ENCODE measurements at regions not wholly inside any gene's neighbourhood (a gene's known extent, or its start where the extent isn't known, plus 50 kb on each side); places are given as distances from the start of the nearest gene placed in this dataset.

- Mint-ChIP-seq H3K9me3 (no peaks in the 10 kb centered on the region; the same call in 1 of the 2 replicates), H3K4me3 (no peak overlapping the region), H3K27ac (no peak overlapping the region), H3K27me3 (ENCODE audit: low read depth) (no peaks in the 10 kb centered on the region), H3K36me3 (no peaks in the 10 kb centered on the region), H3K4me1 (no peaks in the 10 kb centered on the region)
- POLR2A ChIA-PET = no interaction called here
- DNase-seq (ENCODE audit: low spot score) (no peak), ATAC-seq (no peak)
- CTCF ChIA-PET = no interaction called here
- TF ChIP-seq ZNF317 (CRISPR knock-in tag; IDR thresholded peaks at IDR 0.05; ENCODE audit: borderline replicate concordance, low read depth) (no peak), SMAD3 (CRISPR knock-in tag; IDR thresholded peaks at IDR 0.05; ENCODE audit: borderline replicate concordance) (no peak), ZNF121 (CRISPR knock-in tag; IDR thresholded peaks at IDR 0.05) (no peak), TCF7 (CRISPR knock-in tag; IDR thresholded peaks at IDR 0.05; ENCODE audit: low read depth) (no peak)
These were observed 407.8 kb downstream of the KLF5 start for GRCh38 chr13:73466561-73466960.

GRCh38 chr13:73465617-73465971 is 406.8 kb downstream of the KLF5 start:
- no peak for ATAC-seq
- Mint-ChIP-seq H3K36me3 (no peaks in the 10 kb centered on the region), H3K4me1 (no peaks in the 10 kb centered on the region), H3K9me3 (no peaks in the 10 kb centered on the region; the same call in 1 of the 2 replicates), H3K27me3 (ENCODE audit: low read depth) (no peaks in the 10 kb centered on the region), H3K4me3 (no peak overlapping the region), H3K27ac (no peak overlapping the region)
- ChIA-PET POLR2A (no interaction called here), CTCF (no interaction called here)
- DNase-seq (ENCODE audit: low spot score) = no peak
- TF ChIP-seq SMAD3 (CRISPR knock-in tag; IDR thresholded peaks at IDR 0.05; ENCODE audit: borderline replicate concordance) (no peak), CBFB (CRISPR knock-in tag; IDR thresholded peaks at IDR 0.05; ENCODE audit: low read depth) (no peak), ARID4B (CRISPR knock-in tag; IDR thresholded peaks at IDR 0.05; ENCODE audit: borderline replicate concordance) (no peak), JUN (CRISPR knock-in tag; IDR thresholded peaks at IDR 0.05) (no peak), SOX15 (CRISPR knock-in tag; IDR thresholded peaks at IDR 0.05) (no peak), IRF2 (CRISPR knock-in tag; IDR thresholded peaks at IDR 0.05; ENCODE audit: borderline replicate concordance, low read depth) (no peak), RORB (CRISPR knock-in tag; IDR thresholded peaks at IDR 0.05) (no peak), ZNF317 (CRISPR knock-in tag; IDR thresholded peaks at IDR 0.05; ENCODE audit: borderline replicate concordance, low read depth) (no peak), ZNF219 (CRISPR knock-in tag; IDR thresholded peaks at IDR 0.05; ENCODE audit: borderline replicate concordance) (no peak), NR3C1 (CRISPR knock-in tag; conservative IDR thresholded peaks at IDR 0.05; ENCODE audit: low read depth) (no peak), JAZF1 (CRISPR knock-in tag; IDR thresholded peaks at IDR 0.05) (no peak), MAX (CRISPR knock-in tag; IDR thresholded peaks at IDR 0.05) (no peak), ZBTB21 (CRISPR knock-in tag; IDR thresholded peaks at IDR 0.05; ENCODE audit: borderline replicate concordance) (no peak), TEAD1 (CRISPR knock-in tag; IDR thresholded peaks at IDR 0.05) (no peak), USF1 (CRISPR knock-in tag; IDR thresholded peaks at IDR 0.05) (no peak), HMGXB4 (CRISPR knock-in tag; IDR thresholded peaks at IDR 0.05) (no peak), FOXK1 (CRISPR knock-in tag; IDR thresholded peaks at IDR 0.05) (no peak)

All from WTC11 (cell line).